Aorta (tissue), 5 donors: ENCODE measurements at regions not wholly inside any gene's neighbourhood (a gene's known extent, or its start where the extent isn't known, plus 50 kb on each side); places are given as distances from the start of the nearest gene placed in this dataset.

Experiments
- ATAC-seq: fragments of 200-7000 bp; cut with Tn5 transposase; one replicate; pipeline ENCODE4 v1.9.1; 2022; ENCODE audit warnings: moderate library complexity; ENCODE audit not compliant: low FRiP score
- DNase-seq, 2 donors: peaks; one replicate each; pipeline ENCODE4 v3.0.0-alpha.2; 2020
- H3K27ac ChIP-seq, 2 donors: one replicate each; pipeline ENCODE4 v1.5.1; 2013; ENCODE audit warnings: low read length in 2 of 2, mild to moderate bottlenecking in 2 of 2, moderate library complexity in 2 of 2, control low read depth in 1 of 2, inconsistent platforms in 1 of 2, low read depth in 1 of 2
- H3K27me3 ChIP-seq, 2 donors: one replicate each; pipeline ENCODE4 v1.6.1; 2013; ENCODE audit warnings: control low read depth in 1 of 2, low read length in 1 of 2, mild to moderate bottlenecking in 1 of 2, moderate library complexity in 1 of 2; ENCODE audit not compliant: insufficient read depth in 2 of 2, control insufficient read depth in 1 of 2
- H3K36me3 ChIP-seq, 2 donors: one replicate each; pipeline ENCODE4 v1.6.1; 2013; ENCODE audit warnings: control low read depth in 1 of 2, low read length in 1 of 2, mild to moderate bottlenecking in 1 of 2; ENCODE audit not compliant: insufficient read depth in 2 of 2, control insufficient read depth in 1 of 2
- H3K4me1 ChIP-seq, 2 donors: one replicate each; pipeline ENCODE4 v1.6.1; 2013; ENCODE audit warnings: low read length in 2 of 2, control low read depth in 1 of 2, mild to moderate bottlenecking in 1 of 2, moderate library complexity in 1 of 2; ENCODE audit not compliant: insufficient read depth in 2 of 2, control insufficient read depth in 1 of 2
- H3K4me3 ChIP-seq, 2 donors: one replicate each; pipeline ENCODE4 v1.5.1; 2013; ENCODE audit warnings: low read length in 2 of 2, control low read depth in 1 of 2, mild to moderate bottlenecking in 1 of 2
- H3K9me3 ChIP-seq: one replicate; pipeline ENCODE4 v1.6.1; 2013; ENCODE audit warnings: mild to moderate bottlenecking, low read length; ENCODE audit not compliant: control insufficient read depth
- WGBS, 2 donors: extraction: QIAGEN DNeasy Blood & Tissue Kit; methylation state at CpG; one replicate each; pipeline ENCODE4 v1.1.7; 2013; 5-methylcytosine and 5-hydroxymethylcytosine counted together
- intact Hi-C, 2 donors: fragments of 100-400 bp; cut with DNase I; formaldehyde crosslinking; loops; one replicate each; pipeline versions ENCODE4 v1.14.2 to v1.15.0; 2022
- donor health status: healthy with polysubstance abuse.
- donor health status: Bipolar disorder and iron deficiency.
- donor health status: DM: no; HTN: no; CAD: no.
- donor health status: DM: no; HTN: no; CAD: no.
- donor health status: DM: yes; HTN: yes; CAD: no.

DNA sequence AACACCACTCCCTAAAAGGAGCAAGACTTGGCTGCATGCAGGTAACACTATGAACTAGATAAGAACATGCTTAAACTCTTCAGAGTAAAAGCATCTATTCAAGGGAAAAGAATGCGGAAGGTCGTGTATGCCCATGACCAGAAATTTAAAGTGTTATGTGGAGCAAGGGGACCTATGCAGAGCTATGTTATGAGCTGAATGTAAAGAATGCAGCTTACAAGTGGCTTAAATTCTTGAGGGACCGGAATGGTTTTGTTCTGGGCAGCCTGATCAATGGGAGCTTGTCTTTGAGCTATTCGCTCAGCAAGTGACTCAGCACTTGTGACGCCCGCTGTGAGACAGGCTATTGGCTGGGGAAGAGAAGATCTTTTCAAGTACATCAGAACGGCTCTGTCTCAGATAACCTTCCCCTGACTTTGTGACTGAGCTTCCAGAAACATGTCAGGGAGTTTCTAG, 367.5 kb upstream of the THBS1 start:
- H3K4me1 ChIP-seq: no peaks in the 10 kb centered on the region
- DNase-seq (peak in 1 of 2 donors; percentile 35), ATAC-seq (no peak)
- H3K9me3 ChIP-seq: peaks cover 2% of the 10 kb centered on the region
- no peaks in the 10 kb centered on the region for H3K27me3 ChIP-seq
- intact Hi-C loops: no loop called here
- no peaks in the 10 kb centered on the region for H3K36me3 ChIP-seq
- 10% methylated on average over 7 of the region's 7 CpGs for WGBS, 2 donors
- no peak overlapping the region for H3K27ac ChIP-seq
- H3K4me3 ChIP-seq: no peak overlapping the region

DNA sequence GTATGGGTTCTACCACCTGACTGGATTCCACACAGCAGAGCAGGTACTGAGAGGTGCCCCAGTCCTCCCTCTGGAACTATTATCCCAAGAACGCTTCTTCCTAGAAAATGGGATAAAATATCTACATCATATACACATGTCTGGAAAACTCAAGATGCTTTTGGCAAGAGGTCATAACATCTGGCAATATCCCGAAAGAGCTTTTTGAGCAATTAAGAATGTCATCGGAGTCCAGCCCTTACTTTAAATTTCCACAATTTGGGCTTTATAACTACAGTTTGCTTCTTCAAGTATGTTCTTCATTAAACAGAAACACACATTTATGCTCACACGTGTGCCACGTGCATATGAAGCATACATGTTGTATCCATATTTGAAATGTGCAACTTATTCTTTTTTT, 365.9 kb upstream of the THBS1 start:
- Histone ChIP-seq H3K4me3 (no peak overlapping the region), H3K27me3 (no peaks in the 10 kb centered on the region), H3K36me3 (no peaks in the 10 kb centered on the region), H3K9me3 (peaks cover 2% of the 10 kb centered on the region), H3K27ac (no peak overlapping the region), H3K4me1 (no peaks in the 10 kb centered on the region)
- intact Hi-C loops: no loop called here
- 56 to 66% methylated on average over 5 of the region's 5 CpGs for WGBS, 2 donors
- no peak for ATAC-seq
- DNase-seq: no peak

DNA sequence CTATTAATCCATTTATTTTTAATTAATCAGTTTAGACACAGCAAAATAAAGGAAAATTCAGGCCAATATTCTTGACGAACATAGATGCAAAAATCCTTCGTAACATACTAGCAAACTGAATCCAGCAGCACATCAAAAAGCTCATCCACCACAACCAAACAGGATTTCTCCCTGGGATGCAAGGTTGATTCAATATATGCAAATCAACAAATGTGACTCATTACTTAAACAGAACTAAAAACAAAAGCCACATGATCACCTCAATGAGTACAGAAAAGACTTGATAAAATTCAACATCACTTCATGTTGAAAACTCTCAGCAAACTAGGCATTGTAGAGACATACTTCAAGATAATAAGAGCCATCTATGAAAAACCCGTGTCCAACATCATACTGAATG, 364.1 kb upstream of the THBS1 start:
- H3K27me3 ChIP-seq: no peaks in the 10 kb centered on the region
- H3K9me3 ChIP-seq: peaks cover 2% of the 10 kb centered on the region
- no peaks in the 10 kb centered on the region for H3K4me1 ChIP-seq
- no peak overlapping the region for H3K27ac ChIP-seq
- DNase-seq (no peak), ATAC-seq (no peak)
- intact Hi-C loops: no loop called here
- WGBS, 2 donors: 87 to 91% methylated on average over 3 of the region's 3 CpGs
- no peaks in the 10 kb centered on the region for H3K36me3 ChIP-seq
- H3K4me3 ChIP-seq: no peak overlapping the region

DNA sequence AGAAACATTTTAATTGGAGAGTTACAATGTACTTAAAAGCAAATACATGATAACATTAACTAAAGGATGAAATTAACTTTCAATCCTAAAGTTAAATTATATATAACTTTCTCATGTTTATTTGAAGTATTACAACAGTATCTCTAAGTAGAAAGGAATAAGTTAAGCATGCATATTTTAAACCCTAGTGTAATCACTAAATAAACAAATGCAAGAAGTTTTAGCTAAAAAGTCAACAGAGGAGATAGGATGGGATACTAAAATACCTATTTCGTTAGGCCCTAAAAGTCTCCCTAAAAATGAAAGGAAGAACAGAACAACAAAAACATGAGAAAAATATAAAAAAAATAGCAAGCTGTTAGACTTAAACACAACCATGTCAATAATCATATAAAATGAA, 361.3 kb upstream of the THBS1 start:
- H3K4me3 ChIP-seq: no peak overlapping the region
- intact Hi-C loops: no loop called here
- no peak overlapping the region for H3K27ac ChIP-seq
- H3K9me3 ChIP-seq: no peaks in the 10 kb centered on the region
- H3K36me3 ChIP-seq: no peaks in the 10 kb centered on the region
- 18 to 31% methylated on average over 1 of the region's 1 CpG for WGBS, 2 donors
- ATAC-seq (no peak), DNase-seq (no peak)
- no peaks in the 10 kb centered on the region for H3K4me1 ChIP-seq
- H3K27me3 ChIP-seq: no peaks in the 10 kb centered on the region

DNA sequence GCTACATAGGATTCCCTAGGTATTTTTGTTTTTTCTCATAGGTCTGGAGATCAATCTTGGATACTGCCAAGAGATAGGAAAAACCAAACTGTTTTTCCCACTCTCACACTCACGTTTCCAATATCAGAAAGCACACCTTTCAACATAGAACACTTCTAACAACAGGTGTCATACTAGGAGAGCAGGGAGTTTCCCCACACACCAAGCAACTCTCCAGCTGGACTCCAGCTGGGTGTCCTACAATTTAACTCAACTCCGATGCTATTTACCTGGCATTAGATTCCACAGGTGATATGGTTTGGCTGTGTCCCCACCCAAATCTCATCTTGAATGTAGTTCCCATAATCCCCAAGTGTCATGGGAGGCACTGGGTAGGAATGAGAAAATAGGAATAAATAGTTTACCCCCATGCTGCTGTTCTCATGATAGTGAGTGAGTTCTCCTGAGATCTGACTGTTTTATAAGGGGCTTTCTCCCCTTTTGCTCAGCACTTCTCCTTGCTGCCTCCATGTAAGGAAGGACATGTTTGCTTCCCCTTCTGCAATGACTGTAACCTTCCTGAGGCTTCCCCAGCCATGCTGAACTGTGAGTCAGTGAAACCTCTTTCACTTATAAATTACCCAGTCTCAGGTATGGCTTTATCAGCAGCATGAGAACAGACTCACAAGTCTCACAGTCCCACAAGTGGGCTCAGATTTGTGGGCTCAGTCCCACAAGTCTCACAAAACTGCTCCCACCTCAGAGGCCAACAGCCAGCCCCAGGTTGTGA, 354.5 kb upstream of the THBS1 start:
- DNase-seq (no peak), ATAC-seq (no peak)
- 74 to 80% methylated on average over 2 of the region's 2 CpGs for WGBS, 2 donors
- Histone ChIP-seq H3K9me3 (no peaks in the 10 kb centered on the region), H3K27ac (no peak overlapping the region), H3K4me1 (no peaks in the 10 kb centered on the region), H3K36me3 (no peaks in the 10 kb centered on the region), H3K4me3 (no peak overlapping the region), H3K27me3 (no peaks in the 10 kb centered on the region)
- intact Hi-C loops: no loop called here

DNA sequence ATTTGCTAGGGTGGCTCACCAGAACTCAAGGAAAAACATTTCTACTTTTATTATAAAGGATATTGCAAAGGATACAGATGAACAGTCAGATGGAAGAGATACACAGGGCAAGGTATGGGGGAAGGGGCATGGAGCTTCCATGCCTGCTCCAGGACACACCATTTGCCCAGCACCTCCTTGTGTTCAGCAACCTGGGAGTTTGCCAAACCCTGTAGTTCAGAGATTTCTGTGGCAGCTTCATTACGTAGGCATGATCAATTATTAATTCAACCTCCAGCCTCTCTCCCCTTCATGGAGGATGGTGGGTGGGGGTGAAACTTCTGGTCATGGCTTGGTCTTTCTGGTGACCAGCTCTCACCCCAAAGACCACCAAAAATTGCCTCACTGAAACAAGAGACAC, 353.9 kb upstream of the THBS1 start:
- intact Hi-C loops: no loop called here
- 65 to 83% methylated on average over 1 of the region's 1 CpG for WGBS, 2 donors
- Histone ChIP-seq H3K4me3 (no peak overlapping the region), H3K36me3 (no peaks in the 10 kb centered on the region), H3K27ac (no peak overlapping the region), H3K4me1 (no peaks in the 10 kb centered on the region), H3K27me3 (no peaks in the 10 kb centered on the region), H3K9me3 (no peaks in the 10 kb centered on the region)
- ATAC-seq: no peak
- DNase-seq: no peak

DNA sequence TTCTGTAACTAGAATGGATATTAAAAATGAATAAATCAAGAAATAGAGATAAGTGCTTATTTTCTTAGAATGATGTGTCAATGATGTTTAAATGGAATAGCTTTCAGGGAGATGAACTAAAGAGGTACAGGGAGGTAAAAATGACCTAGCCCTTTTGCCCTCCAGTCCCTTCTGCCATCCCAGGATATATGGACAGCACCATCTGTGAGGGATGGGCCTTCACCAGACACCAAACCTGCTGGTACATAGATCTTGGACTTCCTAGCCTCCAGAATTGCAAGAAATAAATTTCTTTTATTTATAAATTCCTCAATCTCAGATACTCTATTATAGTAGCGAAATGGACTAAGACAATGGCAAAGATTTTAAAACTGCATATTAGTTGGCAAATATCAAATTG, 352.0 kb upstream of the THBS1 start:
- H3K27ac ChIP-seq: no peak overlapping the region
- H3K36me3 ChIP-seq: no peaks in the 10 kb centered on the region
- no peak for ATAC-seq
- H3K9me3 ChIP-seq: no peaks in the 10 kb centered on the region
- WGBS, 2 donors: 92 to 95% methylated on average over 1 of the region's 1 CpG
- DNase-seq: no peak
- intact Hi-C loops: no loop called here
- no peaks in the 10 kb centered on the region for H3K27me3 ChIP-seq
- no peaks in the 10 kb centered on the region for H3K4me1 ChIP-seq
- H3K4me3 ChIP-seq: no peak overlapping the region

DNA sequence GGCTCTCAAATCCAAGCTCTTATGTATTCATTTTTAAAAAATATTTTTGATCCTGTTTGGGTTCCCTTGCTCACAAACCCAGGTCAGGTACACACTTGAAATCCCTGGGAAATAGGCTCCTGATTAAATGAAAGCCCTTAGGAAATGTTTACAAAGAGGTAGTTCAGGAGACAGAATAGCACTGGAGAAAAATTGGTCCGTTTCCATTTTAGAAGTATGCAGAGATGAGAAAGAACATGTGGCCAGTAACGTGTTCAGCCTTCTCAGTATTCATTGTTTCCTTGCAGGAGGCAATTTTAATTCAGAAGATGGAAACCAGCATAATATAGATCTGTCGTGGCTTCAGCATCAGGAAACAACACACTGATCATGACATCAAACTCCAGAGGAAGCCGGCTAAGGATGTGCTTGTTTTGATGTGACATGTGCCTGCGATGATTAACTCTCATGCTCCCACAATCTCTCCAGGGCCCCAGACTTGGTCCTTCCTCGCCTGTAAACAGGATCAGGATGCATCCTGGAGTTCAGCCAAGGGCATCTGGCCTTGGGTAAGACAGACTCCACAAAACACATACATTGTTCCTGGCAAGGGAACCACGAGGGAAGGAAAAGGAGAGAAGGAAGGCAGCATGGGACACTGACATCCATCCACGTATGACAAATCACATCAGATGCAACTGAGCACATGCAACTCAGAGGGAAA, 350.5 kb upstream of the THBS1 start:
- Histone ChIP-seq H3K36me3 (no peaks in the 10 kb centered on the region), H3K4me1 (no peaks in the 10 kb centered on the region), H3K9me3 (no peaks in the 10 kb centered on the region), H3K4me3 (no peak overlapping the region), H3K27ac (no peak overlapping the region), H3K27me3 (no peaks in the 10 kb centered on the region)
- ATAC-seq: no peak
- no peak for DNase-seq
- intact Hi-C loops: no loop called here
- 37 to 46% methylated on average over 8 of the region's 8 CpGs for WGBS, 2 donors

DNA sequence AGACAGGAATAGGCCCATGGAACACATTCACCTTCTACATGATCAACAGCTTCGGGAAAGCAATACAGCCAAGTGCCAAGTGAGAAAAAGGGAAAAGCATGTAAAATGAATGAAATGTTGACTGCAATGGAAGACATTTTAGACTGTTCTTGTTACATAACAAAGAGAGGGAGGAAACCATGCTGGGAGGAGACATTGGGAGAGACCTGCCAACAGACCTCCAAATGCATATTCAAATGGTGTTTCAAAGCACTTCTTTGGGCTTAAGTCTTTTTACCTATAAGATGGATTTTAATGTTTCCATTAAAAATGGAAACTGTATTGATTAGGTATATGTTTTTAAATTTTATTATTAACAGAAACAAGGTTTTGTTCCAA, 350.0 kb upstream of the THBS1 start:
- Histone ChIP-seq H3K27me3 (no peaks in the 10 kb centered on the region), H3K4me1 (no peaks in the 10 kb centered on the region), H3K27ac (no peak overlapping the region), H3K4me3 (no peak overlapping the region), H3K36me3 (no peaks in the 10 kb centered on the region), H3K9me3 (no peaks in the 10 kb centered on the region)
- WGBS, 2 donors: 83 to 92% methylated on average over 1 of the region's 1 CpG
- intact Hi-C loops: no loop called here
- DNase-seq: no peak
- ATAC-seq: no peak
